Stimulated activated CD4-positive, alpha-beta T cell treated with anti-CD3 and anti-CD28 coated beads, Interleukin-1b, Interleukin-23, amount 100 ng/mL, for 48 hours (primary cell): ENCODE measurements at regions not wholly inside any gene's neighbourhood (a gene's known extent, or its start where the extent isn't known, plus 50 kb on each side); places are given as distances from the start of the nearest gene placed in this dataset.
"Not testable (repeated sequence)": the region's sequence is repeated elsewhere in the genome, so short reads cannot be mapped to it uniquely, and the experiment has no call there.

Source experiments
- DNase-seq: peaks from one replicate; pipeline ENCODE4 v3.0.0-alpha.2; 2020

DNA sequence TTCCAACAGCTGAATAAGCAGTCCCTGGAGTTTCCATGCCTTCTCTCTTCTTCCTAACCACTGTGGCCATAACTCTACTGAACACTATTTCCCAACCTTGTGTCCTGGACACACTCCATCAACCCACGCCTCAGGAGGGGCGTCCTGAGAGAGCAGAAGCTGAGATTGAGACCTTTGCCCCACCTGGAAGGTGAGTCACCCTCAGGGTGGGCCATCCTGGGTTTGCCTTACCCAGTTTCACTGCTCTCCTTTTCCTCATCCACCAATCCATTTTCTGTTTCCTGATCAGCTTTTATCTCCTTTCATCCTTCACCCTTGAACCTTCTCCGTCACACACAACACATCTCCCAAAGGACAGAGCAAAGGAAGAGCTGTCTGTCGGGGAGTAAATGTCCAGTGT, 91.4 kb downstream of the TMEM130 start:
- DNase-seq = no peak

DNA sequence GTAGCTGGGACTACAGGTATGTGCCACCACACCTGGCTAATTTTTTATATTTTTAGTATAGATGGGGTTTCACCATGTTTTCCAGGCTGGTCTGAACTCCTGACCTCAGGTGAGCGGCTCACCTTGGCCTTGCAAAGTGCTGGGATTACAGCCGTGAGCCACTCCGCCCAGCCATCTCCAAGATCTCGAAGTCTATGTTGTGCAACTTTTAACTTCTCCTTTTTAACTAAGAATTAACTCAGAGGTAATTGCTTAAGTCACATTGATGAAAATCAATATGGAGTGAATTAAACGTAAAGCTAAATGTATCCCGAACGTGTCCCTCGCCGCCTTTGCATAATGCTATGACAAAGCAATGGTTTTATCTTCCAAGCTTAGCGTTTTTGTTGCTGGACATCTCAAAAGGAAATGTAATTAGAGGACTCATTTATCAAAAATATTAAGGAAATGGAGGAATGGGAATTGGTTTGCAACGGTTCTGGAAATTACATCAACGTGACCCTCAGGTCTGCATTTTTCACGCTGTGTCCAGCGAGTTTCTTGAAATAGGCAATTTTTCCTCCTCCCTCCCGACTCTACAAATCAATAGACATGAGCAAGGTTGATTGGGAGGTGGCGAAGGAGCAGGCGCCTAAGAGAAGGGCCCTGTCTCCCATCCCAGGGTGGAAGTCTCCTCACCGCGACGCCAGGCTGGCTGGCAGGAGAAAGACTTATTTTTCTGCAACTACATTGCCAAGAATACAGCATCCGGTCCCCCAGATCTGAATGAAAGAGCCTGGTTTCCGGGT, 89.8 kb downstream of the TMEM130 start:
- DNase-seq = no peak

DNA sequence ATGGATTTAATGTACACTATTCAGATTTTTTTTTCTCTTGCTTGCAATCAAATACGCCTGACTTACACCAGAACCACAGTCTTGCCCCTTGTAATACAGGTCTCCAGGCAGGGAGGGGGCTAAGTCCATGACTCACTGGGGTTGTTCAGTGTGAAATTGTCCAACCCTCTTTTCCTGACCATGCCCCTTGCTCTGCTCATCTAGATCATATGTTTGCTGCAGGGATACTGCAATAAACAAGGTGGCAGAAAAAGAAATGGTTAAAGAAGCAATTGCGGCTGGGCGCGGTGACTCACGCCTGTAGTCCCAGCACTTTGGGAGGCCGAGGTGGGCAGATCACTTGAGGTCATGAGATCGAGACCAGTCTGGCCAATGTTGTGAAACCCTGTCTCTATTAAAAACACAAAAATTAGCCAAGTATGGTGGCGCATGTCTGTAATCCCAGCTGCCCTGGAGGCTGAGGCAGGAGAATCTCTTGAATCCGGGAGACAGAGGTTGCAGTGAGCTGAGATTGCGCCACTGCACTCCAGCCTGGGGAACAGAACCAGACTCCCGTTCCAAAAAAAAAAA, 85.5 kb downstream of the TMEM130 start:
- DNase-seq = no peak

DNA sequence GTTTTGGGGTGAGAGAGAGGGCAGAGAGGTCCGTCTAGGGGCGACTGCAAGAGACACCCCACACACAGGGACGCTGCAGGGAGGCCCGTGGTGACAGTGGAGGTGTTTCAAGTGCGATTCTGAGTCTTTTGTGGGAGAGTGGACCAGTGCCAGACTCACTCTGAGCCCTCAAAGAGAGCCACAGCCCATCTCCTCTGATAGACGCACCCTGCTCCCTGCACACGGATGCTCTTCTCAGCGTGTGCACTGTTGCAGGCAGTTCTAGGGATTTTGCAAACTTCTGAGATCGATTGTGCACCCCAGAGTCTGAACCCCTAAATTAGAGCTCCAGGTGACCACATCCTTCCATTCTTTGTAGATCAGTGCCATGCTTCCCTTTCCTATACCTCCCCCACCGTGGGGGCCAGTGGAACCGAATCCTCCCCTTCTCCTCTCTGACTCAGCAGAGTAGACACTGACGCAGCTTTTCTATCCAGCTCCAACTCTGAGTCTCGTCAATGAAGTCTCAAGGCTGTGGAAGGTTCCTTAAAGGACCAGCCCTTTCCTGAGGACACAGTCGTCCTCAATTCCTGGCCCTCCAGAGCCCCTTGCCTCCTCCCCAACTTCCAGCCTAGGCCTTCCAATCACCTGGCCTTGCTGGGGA, 83.8 kb downstream of the TMEM130 start:
- DNase-seq = no peak

DNA sequence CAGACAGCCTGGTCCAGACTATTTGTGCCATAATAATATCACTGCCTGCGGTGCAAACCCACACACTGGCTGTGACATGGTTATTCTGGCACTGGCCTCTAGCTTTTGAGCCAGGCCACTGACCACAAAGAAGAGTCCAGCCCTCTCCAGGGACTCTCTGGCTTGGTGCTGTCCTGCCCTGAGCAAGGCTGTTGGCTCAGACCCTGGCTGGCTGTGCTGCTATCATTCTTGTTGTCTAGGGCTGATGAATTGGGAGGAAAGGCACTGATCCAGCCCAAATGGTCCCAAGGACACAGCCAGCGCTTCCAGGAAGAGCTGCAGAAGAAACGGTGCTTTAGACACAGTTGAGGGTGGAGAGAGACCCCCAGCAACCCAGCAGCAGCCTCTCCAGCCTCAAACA, 80.8 kb downstream of the TMEM130 start:
- DNase-seq = no peak

DNA sequence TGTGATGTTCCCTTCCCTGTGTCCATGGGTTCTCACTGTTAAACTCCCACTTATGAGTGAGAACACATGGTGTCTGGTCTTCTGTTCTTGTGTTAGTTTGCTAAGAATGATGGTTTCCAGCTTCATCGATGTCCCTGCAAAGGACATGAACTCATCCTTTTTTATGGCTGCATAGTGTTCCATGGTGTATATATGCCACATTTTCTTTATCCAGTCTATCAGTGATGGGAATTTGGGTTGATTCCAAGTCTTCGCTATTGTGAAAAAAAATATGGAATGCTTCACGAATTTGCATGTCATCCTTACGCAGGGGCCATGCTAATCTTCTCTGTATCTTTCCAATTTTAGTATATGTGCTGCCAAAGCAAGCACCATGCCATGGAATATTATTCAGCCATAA, 75.4 kb downstream of the TMEM130 start:
- DNase-seq = not testable (repeated sequence)

DNA sequence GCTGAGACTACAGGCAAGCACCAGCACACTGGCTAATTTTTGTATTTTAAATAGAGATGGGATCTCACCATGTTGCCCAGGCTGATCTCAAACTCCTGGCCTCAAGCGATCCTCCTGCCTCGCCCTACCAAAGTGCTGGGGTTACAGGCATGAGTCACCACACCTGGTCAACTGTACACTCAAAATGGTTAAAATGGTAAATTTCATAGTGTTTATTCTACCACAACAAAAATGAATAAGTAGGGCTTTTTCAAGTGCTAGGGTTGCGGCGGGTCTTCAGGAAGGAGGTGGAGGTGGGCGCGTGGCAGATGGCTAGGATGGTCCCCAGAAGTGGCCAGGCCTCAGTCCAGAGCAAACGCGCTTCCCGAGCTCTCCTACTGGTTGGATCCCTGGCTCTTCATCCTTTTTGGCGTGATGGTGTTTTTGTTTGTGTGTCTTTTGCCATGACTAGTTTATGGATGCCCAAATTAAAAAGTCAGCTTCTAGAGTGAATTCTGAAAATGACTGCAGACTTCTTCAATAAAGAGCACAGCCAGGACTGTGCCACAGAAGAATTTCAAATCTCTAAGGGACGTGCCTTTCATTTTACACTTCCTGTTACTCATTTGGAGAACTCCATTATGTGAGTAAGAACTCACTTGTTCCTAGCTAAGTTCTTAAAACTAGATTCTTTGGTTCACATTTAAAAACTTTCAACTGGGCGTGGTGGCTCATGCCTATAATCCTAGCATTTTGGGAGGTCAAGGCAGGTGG, 73.9 kb downstream of the TMEM130 start:
- DNase-seq = no peak
